Smooth muscle cell (in vitro differentiated cells): ENCODE measurements at regions not wholly inside any gene's neighbourhood (a gene's known extent, or its start where the extent isn't known, plus 50 kb on each side); places are given as distances from the start of the nearest gene placed in this dataset.
"Not testable (repeated sequence)": the region's sequence is repeated elsewhere in the genome, so short reads cannot be mapped to it uniquely, and the experiment has no call there.

Source experiments
- DNase-seq: peaks from one replicate; lab custom pipeline; 2025; ENCODE audit not compliant: unreplicated experiment; lab: John Stamatoyannopoulos, UW
- H2AFZ ChIP-seq: fragments of 200-600 bp; sonication (generic); 2 replicates; pipeline ENCODE4 v1.6.0; 2016; ENCODE audit warnings: antibody characterized with exemption, low read depth, mild to moderate bottlenecking
- H3F3A ChIP-seq: fragments of 200-600 bp; sonication (generic); 2 replicates; pipeline ENCODE4 v1.6.0; 2017; ENCODE audit warnings: antibody characterized with exemption, low read depth
- H3K27ac ChIP-seq: fragments of 200-600 bp; sonication (generic); 2 replicates; pipeline ENCODE4 v1.5.1; 2016; ENCODE audit warnings: low read depth, mild to moderate bottlenecking
- H3K27me3 ChIP-seq: fragments of 200-600 bp; sonication (generic); 2 replicates; pipeline ENCODE4 v1.6.1; 2016; ENCODE audit warnings: low read depth, mild to moderate bottlenecking
- H3K36me3 ChIP-seq: fragments of 200-600 bp; sonication (generic); 2 replicates; pipeline ENCODE4 v1.5.1; 2016; ENCODE audit warnings: low read depth
- H3K4me1 ChIP-seq: fragments of 200-600 bp; sonication (generic); 2 replicates; pipeline ENCODE4 v1.5.1; 2016; ENCODE audit warnings: low read depth
- H3K4me2 ChIP-seq: fragments of 200-600 bp; sonication (generic); 2 replicates; pipeline ENCODE4 v1.6.0; 2016; ENCODE audit warnings: mild to moderate bottlenecking
- H3K4me3 ChIP-seq: fragments of 200-600 bp; sonication (generic); 2 replicates; pipeline ENCODE4 v1.5.1; 2016; ENCODE audit warnings: mild to moderate bottlenecking
- H3K79me2 ChIP-seq: fragments of 200-600 bp; sonication (generic); 2 replicates; pipeline ENCODE4 v1.6.0; 2016; ENCODE audit warnings: low read depth, mild to moderate bottlenecking
- H3K9ac ChIP-seq: fragments of 200-600 bp; sonication (generic); 2 replicates; pipeline ENCODE4 v1.6.0; 2016; ENCODE audit warnings: low read depth
- H3K9me3 ChIP-seq: fragments of 200-600 bp; sonication (generic); replicated peaks from 2 replicates; pipeline ENCODE4 v1.5.1; 2016; ENCODE audit warnings: low read depth
- H4K20me1 ChIP-seq: fragments of 200-600 bp; sonication (generic); 2 replicates; pipeline ENCODE4 v1.6.0; 2016; ENCODE audit warnings: low read depth
- WGBS: methylation state at CpG from one replicate; pipeline ENCODE4 v1.1.7; 2016; ENCODE audit warnings: low lambda C conversion rate; 5-methylcytosine and 5-hydroxymethylcytosine counted together
- TF ChIP-seq, protein P1 (sequence below): fragments of 200-600 bp; sonication (generic); IDR thresholded peaks from 2 replicates; pipeline ENCODE4 v1.5.1; 2017; ENCODE audit warnings: borderline replicate concordance, mild to moderate bottlenecking, antibody characterized with exemption; ENCODE audit not compliant: insufficient read depth, poor library complexity, severe bottlenecking

DNA sequence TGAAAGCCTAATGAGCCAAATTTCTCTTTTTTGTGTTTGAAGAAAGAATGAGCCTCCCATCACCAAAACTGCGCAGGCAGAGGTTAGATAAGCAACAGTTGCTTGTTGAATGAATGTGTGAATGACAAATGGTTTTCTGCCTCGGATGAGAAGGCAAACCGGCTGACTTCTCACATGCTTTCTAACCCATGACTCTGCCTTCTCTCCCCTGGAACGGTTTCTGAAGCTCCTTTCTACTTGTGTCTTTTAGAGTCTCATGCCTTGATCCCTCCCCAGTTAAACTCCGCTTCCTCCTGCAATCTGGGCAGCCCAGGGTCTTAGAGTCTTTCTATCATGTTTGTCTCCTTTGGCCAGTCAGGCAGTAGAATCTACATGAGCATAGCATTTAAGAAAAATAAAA is 342.1 kb upstream of the NCAM1 start:
- no peak overlapping the region for H2AFZ ChIP-seq
- H3K4me1 ChIP-seq: no peaks in the 10 kb centered on the region
- WGBS: 92% methylated on average over 5 of the region's 5 CpGs
- H3K27ac ChIP-seq: no peak overlapping the region
- no peaks in the 10 kb centered on the region for H3K36me3 ChIP-seq
- no peaks in the 10 kb centered on the region for H3K27me3 ChIP-seq
- TF ChIP-seq, protein P1, sequence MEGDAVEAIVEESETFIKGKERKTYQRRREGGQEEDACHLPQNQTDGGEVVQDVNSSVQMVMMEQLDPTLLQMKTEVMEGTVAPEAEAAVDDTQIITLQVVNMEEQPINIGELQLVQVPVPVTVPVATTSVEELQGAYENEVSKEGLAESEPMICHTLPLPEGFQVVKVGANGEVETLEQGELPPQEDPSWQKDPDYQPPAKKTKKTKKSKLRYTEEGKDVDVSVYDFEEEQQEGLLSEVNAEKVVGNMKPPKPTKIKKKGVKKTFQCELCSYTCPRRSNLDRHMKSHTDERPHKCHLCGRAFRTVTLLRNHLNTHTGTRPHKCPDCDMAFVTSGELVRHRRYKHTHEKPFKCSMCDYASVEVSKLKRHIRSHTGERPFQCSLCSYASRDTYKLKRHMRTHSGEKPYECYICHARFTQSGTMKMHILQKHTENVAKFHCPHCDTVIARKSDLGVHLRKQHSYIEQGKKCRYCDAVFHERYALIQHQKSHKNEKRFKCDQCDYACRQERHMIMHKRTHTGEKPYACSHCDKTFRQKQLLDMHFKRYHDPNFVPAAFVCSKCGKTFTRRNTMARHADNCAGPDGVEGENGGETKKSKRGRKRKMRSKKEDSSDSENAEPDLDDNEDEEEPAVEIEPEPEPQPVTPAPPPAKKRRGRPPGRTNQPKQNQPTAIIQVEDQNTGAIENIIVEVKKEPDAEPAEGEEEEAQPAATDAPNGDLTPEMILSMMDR: no peak
- H3K4me3 ChIP-seq: no peak overlapping the region
- no peak for DNase-seq
- H3F3A ChIP-seq: no peaks in the 10 kb centered on the region
- H3K79me2 ChIP-seq: no peaks in the 10 kb centered on the region
- no peak overlapping the region for H3K4me2 ChIP-seq
- H4K20me1 ChIP-seq: no peaks in the 10 kb centered on the region
- no peak overlapping the region for H3K9ac ChIP-seq
- no peaks in the 10 kb centered on the region for H3K9me3 ChIP-seq

DNA sequence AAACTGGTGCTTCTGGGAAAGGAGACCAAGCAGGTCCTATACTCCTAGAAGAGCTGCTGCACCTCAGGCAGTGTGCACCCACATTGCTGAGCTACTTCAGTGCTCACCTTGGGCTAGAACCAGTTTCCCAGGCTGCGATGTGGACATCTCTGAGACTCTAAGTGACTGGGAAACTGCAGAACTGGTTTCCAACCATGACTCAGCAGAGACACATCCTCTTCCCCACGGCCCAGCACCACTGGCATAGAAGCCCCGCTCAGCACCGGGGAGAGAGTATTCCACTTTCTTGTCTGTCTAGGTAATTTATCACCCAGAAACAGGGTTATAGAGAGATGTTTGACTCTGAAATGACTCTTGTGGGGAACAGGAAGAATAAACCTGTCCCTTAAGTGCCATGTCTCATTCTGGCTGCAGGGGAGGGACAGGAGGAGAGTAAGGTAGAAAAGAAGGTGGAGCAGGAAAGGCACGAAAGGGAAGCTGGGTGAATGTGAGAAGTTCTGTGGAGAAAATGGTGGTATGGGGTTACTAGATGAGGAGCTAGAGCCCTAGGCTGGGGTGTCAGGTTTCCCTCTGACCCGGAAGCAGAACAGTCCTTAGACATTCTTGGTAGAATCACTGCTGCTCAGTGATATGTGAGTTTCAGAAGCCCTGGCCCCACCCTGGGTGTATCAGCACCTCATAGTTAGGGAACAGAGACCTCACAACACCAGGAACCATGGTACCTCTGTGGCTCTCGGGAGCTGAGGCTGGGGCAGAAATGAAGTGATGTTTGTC is 340.4 kb upstream of the NCAM1 start:
- H3K79me2 ChIP-seq: no peaks in the 10 kb centered on the region
- no peaks in the 10 kb centered on the region for H4K20me1 ChIP-seq
- H3K4me3 ChIP-seq: no peak overlapping the region
- H3K4me2 ChIP-seq: no peak overlapping the region
- peak overlapping the region; percentile 17 for H3K27ac ChIP-seq
- no peaks in the 10 kb centered on the region for H3K36me3 ChIP-seq
- TF ChIP-seq, protein P1: no peak
- no peaks in the 10 kb centered on the region for H3K9me3 ChIP-seq
- WGBS: 51% methylated on average over 7 of the region's 7 CpGs
- no peaks in the 10 kb centered on the region for H3K27me3 ChIP-seq
- no peaks in the 10 kb centered on the region for H3F3A ChIP-seq
- H2AFZ ChIP-seq: no peak overlapping the region
- H3K4me1 ChIP-seq: no peaks in the 10 kb centered on the region
- H3K9ac ChIP-seq: no peak overlapping the region
- DNase-seq: no peak

DNA sequence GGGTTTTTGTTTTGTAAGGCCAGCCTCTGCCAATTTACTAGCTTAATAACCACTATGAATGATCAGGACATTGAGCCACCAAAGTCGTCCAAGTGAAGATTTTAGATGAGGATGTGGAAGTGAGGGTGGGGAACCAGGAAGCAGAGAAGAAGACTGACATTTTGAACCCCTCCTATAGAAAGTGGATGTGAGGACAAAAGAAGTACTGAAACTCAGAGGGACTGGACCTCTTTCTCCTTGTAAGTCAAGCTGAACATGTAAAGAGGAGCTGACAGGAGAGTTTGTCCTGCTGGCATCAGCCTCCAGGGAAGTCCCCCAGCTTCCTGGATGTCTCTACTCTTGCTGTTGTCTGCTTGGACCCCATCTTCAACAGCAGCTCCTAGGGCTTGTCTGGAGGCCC is 338.2 kb upstream of the NCAM1 start:
- H3K9ac ChIP-seq: no peak overlapping the region
- H3K9me3 ChIP-seq: no peaks in the 10 kb centered on the region
- 73% methylated on average over 1 of the region's 1 CpG for WGBS
- no peak overlapping the region for H2AFZ ChIP-seq
- no peaks in the 10 kb centered on the region for H3F3A ChIP-seq
- no peak for DNase-seq
- H3K79me2 ChIP-seq: no peaks in the 10 kb centered on the region
- no peaks in the 10 kb centered on the region for H3K27me3 ChIP-seq
- H3K4me1 ChIP-seq: no peaks in the 10 kb centered on the region
- TF ChIP-seq, protein P1: no peak
- no peak overlapping the region for H3K4me2 ChIP-seq
- H3K36me3 ChIP-seq: no peaks in the 10 kb centered on the region
- no peak overlapping the region for H3K27ac ChIP-seq
- H3K4me3 ChIP-seq: no peak overlapping the region
- no peaks in the 10 kb centered on the region for H4K20me1 ChIP-seq

DNA sequence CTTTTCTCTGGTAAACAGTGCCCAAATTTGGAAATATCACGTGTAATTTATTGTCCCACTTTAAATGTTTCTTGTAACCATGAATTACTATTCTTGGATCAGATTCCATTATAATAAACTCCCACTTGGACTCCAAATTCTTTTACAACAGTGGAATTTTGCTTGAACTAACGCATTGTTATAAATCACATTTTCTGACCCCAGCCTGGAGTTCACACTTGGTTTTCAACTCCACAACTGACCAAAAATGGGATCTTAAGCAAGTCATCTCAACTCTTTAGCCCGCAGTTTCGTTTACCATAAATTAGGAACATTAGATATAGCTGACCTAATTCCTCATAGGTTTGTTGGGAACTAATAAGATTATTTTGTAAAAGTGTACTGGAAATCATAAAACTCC is 336.8 kb upstream of the NCAM1 start:
- WGBS: 89% methylated on average over 4 of the region's 4 CpGs
- Histone ChIP-seq H3F3A (no peaks in the 10 kb centered on the region), H3K9ac (no peak overlapping the region), H3K4me3 (no peak overlapping the region), H3K4me2 (no peak overlapping the region), H3K27ac (no peak overlapping the region), H3K4me1 (no peaks in the 10 kb centered on the region), H3K9me3 (no peaks in the 10 kb centered on the region), H3K27me3 (no peaks in the 10 kb centered on the region), H2AFZ (no peak overlapping the region), H3K36me3 (no peaks in the 10 kb centered on the region), H4K20me1 (no peaks in the 10 kb centered on the region), H3K79me2 (no peaks in the 10 kb centered on the region)
- TF ChIP-seq, protein P1: no peak
- DNase-seq: no peak

DNA sequence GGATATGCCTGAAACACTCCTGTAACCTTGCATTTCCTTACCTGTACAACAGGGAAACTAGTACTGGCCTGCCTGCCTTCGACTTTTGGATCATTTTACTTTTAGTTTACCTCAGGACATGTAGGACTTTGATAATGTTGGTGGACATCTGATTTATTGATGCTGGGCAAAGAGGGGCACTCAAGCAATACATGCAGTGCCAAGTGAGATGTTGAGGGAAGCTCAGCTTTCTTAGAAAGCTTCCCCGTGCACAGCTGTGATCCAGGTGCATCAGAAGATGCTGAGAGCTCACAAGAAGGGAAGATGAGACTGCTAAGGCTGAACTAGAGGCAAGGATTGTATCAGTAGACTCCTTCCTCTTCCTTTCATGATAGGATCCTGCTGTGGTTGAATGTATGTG is 336.2 kb upstream of the NCAM1 start:
- not testable (repeated sequence) for DNase-seq, H3K79me2 ChIP-seq, H4K20me1 ChIP-seq

More for the DNA sequence above, 336.2 kb upstream of the NCAM1 start:
- H3K9me3 ChIP-seq, H3K4me1 ChIP-seq, H3K36me3 ChIP-seq, H3K4me3 ChIP-seq, H3K27me3 ChIP-seq, H3K27ac ChIP-seq, H3K4me2 ChIP-seq, H3K9ac ChIP-seq, H3F3A ChIP-seq, H2AFZ ChIP-seq: not testable (repeated sequence)
- 94% methylated on average over 2 of the region's 2 CpGs for whole genome bisulfite sequencing
